Ureter (tissue), 1 donor: ENCODE measurements at regions not wholly inside any gene's neighbourhood (a gene's known extent, or its start where the extent isn't known, plus 50 kb on each side); places are given as distances from the start of the nearest gene placed in this dataset.

Experiments
- DNase-seq: peaks from one replicate; pipeline ENCODE4 v3.0.0-alpha.2; 2020; ENCODE audit warnings: low spot score
- donor health status: DM: yes; HTN: yes; CAD: no.

DNA sequence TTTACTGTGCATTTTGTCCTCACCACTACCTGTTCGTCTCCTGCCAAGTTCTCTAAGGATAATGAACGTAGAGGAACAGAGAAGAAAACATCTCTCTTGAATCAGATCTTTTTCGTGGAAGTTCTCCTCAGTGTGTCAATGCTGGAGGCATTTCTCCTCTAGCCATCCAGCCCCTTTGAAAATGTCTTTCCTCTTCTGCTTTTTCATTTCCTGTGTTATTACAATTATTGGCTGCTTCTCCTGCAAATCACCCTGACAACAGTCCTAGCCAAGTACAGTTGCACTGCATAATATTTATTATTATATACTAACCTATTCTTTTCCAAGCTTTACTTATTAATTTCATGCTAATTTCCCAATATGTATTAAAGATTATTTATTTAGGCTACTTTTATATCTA is 61.8 kb upstream of the TRPM3 start:
- no peak for DNase-seq

DNA sequence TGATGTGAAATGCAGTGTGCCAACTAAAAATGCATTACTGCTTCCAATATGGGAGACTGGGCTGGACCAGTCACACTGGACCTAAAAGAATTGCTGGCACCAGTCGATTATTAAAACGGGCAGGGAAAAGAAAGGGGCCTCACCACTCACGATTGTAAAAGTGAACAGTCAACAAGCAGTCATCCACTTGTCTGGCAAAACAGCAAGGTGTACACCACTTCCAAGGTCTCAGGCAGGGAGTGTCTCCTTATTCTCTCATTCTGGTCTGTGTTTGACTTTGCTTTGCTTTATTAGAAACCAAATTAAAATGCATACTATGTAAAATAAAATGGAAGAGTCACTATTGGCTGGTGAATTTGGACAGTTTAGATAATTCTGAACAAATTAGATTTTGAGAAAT is 57.8 kb upstream of the TRPM3 start:
- DNase-seq: no peak

DNA sequence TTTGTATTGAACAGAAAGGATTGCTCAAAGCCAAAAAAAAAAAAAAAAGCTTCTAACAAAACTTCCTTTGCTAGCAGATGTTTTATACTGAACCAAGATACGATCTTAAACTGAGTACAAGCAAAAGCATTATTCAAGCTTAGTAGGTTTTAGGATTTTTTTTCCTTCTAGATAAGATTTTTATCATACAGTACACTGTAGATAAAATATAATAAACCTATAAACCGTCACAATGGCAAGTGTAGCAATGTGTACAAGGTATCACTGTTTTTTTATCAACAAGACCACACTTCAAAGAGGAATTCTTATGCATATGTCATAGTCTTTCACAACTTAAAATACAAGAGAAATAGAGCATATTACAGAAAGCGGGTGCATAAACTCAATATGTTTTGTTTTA is 56.5 kb upstream of the TRPM3 start:
- no peak for DNase-seq

DNA sequence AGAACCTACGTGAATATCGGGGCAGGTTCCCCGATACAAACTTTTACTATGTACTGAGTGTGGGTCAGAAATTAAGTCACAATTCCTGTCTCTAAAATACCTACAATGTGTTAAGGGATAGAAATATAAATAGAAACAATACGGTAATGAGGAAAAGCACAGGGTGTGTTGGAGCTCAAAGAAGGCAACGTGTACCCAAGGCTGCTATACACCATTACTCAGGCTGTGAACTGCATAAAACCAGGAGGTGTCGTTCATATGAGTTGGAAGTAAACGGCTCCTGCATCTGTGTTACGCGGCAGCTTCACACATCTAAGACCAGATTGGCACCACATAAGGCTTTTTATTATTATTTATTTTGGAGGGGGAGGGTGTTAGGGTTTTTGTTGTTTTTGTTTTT is 50.1 kb upstream of the TRPM3 start:
- DNase-seq: no peak
